Dedifferentiated amniotic fluid mesenchymal stem cell (primary cell): ENCODE measurements at regions not wholly inside any gene's neighbourhood (a gene's known extent, or its start where the extent isn't known, plus 50 kb on each side); places are given as distances from the start of the nearest gene placed in this dataset.

Source experiments
- DNase-seq: peaks from one replicate; pipeline ENCODE4 v3.0.0-alpha.2; 2016; ENCODE audit errors: extremely low spot score

DNA sequence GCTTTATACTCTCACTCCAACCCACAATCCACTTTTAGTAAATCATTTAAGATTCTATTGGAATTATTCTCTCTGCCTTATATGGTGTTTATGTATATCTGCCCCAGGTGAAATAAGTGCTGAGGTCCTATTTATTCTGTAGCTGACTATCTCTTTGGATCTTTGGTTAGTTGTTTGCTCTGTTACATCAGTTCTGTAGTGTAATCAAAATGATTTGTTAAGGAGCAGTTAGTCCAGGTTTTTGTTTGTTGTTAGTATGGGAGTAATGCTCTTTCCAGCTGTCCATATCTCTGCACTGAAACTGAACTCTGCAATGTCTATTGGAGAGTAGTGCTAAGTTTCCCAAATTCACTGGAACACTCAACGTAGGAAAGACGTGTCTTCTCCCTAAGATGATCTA, 615.8 kb downstream of the SNAPC1 start:
- no peak for DNase-seq

DNA sequence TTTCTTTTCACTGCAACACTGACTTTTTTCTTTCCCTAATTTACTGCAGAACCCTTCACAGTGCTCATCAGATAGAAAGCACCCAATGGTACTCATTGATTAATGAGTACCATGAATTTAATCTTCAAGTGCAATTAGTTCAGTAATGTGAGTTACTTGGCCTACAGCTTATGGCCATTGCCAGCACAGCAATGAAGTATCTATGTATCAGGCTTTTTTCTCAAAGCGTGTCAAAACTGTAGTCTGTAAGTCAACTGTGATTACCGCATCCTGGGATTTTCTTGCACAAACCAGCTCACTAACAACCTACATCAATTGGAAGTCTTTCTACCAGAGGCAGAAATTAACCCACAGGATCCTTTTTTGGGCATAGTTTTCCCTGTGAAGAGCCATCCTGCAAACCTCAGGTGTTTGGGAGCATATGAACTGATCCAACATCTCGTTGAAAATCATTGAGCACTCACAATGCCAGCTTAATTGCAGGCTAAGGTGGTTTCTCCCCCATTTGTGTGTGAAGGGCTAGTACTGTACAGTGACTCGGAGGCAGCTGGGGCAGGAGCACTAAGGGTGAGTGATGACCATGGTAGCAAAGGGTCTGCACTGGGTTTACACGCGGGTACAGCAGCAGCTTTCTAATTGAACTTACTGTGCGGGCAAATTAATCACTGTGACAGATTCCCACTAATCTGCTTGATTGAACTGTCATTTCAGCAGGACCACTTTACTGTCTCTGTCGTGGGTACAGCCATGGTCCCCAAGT, 619.3 kb downstream of the SNAPC1 start:
- no peak for DNase-seq

DNA sequence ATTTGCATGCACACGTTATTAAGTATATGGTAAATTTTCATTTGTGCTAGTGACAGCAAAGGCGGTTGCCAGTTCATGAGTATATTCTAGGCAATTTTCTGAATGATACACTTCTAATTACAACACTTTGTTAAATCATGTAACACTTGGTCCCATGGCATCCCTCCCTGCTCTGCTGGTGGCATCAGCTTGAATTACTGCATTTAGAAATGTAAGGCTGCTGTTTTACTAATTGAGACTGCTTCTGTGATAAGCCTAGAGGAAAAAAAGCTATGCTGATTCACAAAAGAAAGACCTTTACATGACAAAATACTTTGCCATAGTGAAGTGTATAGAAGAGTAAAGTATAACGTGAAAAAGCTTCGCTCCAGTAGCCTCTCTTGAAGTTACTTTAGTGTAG, 636.1 kb downstream of the KCNH5 start:
- no peak for DNase-seq

DNA sequence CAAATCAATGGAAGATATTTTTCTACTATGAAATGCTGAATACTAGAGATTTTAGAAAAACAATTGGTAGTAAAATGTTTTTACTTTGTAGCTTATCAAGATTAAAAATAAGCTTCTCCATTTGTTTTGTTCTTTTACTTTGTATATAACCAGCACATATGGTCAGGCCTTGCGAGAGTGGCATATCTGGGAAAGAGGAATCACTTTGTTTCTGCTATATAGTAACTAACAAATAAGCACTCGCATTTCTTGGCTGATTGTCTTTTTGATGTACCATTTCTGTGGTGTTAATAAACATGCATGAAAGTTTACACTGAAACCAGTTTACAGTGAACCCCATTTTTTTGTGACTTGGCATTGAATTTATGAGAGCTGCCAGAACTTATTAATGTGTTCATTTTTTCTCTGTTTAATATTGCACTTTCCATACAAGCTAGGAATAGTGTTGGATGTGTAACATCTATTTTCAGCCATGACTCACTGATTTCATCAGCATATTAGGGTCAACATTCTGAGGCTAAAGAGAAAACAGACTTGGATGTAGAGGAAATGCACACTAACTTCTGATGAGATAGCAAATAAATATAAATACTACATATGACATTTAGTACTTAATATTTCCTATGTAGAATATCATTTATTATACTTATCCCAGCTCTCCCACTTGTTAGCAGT, 635.5 kb downstream of the KCNH5 start:
- DNase-seq = peak; percentile 76

DNA sequence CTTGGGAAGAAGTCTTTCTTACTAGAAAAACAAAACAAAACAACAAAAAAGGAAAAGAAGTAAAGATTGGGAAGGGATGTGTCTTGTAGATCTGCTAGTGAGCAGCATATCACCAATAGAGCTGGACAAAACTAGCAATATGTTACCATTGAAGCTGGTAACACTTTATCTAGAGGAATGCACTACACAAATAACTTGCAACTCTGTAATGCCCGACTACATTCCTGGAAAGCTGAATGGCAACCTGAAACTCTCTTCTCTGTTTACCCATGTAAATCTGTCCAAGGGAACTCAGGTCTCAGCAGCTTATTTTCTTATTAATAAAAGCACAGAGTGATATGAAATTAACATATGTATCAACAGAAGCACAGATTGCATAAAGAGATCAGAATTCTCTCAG, 624.4 kb downstream of the KCNH5 start:
- DNase-seq = no peak

DNA sequence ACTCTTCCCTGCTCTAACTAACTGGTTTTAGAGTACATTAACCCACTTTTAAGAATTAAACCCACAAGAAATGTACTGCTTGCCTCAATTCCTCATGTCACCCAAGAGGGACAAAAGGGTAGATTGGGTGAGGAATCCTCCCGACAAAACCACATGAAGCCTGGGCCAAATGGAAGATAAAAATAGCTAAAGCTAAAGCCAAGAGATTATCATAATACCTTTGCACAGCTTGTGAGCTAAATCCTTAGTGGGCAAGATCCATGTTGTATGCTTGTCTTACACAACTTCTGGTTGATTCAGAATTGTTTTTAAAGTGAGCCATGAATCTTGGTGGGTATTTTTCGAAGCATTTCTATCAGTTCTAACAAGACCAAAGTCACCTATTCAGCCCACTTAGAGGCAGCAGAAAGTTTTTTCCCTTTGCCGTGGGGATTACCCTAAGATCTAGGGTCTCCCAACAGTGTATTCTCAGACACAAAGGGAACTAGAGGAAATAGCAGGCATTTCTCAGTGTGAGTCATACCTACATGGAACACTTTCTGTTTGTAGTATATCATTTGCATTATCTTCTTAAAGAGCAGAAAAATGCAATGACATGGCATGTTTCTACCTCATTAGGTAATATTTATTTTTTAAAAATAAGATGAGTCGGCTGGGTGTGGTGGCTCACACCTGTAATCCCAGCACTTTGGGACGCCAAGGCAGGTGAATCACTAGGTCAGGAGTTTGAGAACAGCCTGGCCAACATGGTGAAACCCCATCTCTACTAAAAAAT, 616.6 kb downstream of the KCNH5 start:
- no peak for DNase-seq

DNA sequence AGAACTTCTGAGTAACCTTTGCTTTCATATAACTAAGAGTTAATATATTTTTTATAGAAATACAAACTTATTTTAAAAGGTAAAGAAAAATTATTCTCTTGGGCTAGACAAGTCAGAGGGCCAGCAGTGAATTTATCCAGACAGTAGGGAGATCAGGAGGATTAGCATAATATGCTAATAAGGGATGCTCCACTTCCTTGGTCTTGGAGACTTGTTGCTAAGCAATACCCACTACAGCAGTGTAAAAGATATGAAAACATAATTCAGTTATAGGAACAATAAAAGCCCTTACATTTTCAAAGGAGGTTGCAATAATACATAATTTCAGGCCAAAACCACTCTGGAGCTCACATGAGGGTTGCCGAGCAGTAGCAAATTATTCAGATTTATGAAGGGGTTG, 615.6 kb downstream of the KCNH5 start:
- no peak for DNase-seq

DNA sequence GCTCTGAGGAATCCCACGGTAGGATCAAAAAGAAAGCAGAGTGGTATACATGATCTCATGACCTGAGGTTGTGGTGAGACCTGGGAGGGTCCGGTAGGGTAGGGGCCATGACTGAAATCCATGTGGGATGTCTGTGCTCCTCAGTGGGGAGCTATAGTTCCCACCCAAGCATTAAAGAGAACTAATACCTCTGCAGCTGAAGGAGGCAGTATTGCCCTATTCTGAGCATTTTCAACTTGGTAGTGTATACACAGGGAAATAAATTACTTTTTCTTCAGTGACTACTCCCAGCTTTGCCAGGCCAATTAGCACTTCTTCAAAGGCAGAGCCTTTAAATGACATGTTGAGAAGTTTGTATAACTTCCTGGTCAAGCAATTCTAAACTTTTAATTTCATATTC, 613.8 kb downstream of the KCNH5 start:
- no peak for DNase-seq

DNA sequence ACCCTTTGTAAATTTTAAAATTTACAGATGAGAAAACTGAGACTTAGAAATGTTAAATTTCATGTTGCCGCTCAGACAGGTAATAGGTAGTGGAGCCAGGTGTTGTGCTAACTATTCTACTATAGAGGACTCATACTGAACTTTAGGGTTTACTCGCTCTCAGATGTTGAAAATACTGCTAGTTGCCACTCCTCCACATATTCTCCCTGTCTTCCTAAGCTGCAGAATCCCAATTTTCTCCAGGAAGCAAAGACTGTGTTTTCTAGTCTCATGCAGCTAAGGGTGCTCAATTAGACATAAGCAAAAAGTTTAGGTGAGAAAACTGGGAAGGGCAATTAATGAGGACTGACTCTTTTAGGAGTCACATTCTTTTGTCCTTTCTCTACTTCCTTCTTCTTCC, 612.3 kb downstream of the KCNH5 start:
- no peak for DNase-seq

DNA sequence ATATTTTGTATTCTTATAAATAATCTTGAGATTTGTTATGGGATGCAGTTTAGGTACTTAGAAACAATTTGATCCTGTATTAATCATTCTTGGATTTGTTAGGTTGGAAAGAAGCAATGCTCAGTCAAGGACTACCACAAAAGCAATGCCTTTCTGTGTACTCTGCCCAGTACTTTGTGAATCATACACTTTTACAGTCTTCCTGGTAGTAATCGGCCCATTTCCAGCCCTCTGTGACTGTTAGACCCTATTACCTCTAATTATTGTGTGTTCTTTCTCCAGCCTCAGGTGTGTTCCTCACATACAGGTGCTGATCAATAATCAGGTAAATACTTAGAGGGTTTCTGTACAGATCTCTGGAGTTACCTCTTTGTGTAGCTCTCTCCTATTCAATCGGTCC, 609.0 kb downstream of the KCNH5 start:
- no peak for DNase-seq

DNA sequence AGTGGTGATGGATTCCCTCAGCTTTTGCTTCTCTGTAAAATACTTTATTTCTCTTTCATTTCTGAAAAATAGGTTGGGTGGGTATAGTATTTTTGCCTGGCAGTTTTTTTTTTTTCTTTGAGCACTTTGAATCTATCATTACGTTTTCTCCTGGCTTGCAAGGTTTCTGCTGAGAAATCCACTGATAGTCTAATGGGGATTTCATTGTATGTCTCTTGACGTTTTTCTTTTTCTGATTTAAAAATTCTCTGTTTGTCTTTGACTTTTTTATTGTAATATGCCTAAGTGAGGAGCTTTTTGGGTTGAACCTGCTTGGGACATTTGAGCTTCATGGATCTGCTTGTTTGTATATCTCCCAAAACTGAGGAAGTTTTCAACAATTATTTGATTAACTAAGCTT, 606.0 kb downstream of the KCNH5 start:
- no peak for DNase-seq

DNA sequence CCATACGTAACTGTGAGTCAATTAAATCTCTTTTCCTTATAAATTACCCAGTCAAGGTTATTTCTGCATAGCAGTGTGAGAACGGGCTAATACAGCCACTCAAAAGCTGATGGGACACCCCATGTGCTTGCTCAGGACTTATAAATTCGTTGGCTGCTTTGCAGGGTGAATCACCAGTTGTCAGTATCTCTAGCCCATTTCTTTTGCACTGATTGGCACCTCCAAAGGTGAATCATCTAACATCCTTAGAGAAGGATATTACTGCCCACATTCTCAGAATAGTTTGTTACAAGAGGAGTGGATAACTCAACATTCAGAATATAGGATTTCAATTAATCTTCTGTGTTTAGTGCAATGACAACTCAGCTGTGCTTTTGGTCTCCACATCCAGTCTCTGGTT, 601.5 kb downstream of the KCNH5 start:
- peak; percentile 31 for DNase-seq

DNA sequence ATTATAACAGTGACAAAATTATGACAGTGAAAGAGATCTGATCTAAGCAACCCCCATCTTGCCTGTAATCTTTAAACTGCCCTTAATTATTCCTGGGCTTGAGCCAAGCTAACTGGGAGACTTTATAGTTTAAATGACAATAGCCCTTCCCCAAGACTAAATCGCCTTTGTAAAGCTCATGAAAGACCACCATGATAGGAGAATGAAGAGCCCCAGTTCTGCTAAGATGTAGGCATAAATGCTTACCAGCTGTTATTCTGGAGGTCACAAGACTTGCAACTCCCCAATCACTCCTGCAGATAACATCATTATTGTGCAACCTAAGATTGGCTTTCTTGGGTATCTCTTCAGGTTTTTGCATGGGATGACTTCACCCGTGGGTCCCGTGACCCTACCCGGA, 599.7 kb downstream of the KCNH5 start:
- no peak for DNase-seq

DNA sequence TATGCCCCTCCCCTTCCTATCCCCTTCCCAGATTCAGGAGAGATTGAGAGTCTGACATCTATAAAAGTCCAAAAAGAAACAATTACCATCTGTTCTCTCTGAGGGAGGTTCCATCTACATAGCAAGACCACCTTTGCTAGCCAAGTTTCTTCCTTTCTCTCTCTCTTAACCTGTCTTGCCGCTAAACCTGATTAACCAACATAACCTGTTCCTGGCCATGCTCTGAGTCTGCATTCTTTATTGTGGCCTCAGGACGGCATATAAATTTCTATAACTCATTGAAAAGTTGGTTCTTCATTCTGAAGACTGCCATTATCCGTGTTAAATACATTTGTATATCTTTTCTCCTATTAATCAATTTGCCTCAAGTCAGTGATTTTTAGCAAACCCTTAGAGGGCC, 594.0 kb downstream of the KCNH5 start:
- no peak for DNase-seq

DNA sequence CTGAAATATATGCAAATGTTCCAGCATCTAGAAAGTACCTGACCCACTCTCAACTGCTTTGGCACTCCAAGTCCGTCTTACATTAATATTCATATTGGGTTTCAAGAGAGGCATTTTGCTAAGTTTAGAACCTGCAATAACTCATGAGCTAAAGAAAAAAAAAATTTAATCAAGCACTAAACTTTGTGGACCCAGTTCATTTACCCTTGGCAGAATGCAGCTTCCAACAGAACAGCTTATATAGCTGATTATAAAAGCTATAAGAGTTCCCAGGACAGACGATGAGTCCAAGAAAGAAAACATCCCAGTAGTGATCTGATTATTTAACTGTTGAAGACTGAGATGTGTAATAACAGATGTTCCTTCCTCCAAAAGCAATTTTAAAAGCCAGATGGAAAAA, 592.0 kb downstream of the KCNH5 start:
- no peak for DNase-seq

DNA sequence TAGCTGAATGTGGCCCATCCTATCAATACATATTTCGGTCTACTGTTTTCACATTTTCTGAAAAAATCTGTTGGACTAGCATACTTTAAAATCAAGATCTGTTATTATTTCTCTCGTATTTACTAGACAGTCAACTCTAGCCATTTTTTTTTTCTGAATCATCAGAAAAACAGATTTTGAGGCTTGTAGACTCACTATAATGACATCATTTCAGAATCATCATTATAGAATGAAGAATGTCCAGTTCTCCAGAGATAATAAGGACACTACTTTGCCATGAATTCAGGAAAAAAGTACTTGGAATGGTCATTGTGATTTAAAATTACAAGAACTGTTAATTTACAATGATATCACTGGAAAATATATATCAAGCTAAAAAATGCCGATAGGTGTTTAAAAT, 589.8 kb downstream of the KCNH5 start:
- no peak for DNase-seq

DNA sequence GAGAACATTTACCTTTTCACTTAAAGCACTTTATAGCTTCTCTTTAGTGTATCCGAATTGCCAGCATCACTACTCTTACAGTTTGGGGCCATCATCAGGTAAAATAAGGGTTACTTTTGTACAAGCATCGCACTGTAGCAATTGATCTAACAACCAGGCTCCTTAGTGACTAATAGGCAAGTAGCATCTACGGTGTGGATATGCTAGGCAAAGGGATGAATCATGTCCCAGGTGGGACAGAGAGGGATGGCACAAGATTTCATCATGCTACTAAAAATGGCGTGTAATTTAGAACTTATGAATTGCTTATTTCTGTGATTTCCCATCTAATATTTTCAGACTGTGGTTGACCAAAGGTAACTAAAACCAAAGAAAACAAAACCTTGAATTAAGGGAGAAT, 582.3 kb downstream of the KCNH5 start:
- DNase-seq = no peak

DNA sequence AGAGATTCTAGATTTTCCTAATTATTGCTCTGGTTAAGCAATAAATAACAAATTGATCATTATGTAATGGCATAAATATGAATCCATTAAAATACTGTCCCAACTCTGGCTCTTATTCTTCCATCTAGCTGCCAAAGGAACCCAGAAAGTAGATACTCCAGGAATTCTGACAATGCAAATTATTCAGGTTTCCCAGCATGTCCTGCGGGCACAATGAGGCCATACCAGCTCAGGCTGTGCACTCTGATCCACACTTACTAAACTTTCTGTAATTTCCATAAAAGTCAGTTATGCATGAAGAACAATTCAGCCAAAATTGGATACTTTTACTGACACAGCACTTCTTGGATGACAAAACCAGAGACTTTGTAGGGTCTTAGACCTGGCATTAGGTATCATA, 576.3 kb downstream of the KCNH5 start:
- no peak for DNase-seq

DNA sequence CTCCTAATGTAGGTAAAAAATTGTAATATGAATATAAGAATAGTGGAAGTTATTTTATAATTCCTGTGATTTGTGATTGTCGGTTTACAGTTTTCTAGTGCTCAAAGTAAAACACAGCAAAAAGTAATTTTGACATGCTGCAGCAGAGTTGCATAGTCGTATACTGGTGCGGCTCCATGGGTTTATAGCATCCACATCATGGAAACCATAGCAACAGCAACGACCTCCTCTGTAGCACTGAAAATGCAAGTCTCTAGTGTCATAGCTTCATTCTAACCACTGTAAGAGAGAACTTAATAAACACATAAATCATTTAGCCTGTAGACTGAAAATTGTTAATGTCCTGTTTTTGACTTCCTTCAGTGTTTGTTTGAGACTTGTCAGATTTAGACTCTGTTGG, 574.3 kb downstream of the KCNH5 start:
- no peak for DNase-seq

DNA sequence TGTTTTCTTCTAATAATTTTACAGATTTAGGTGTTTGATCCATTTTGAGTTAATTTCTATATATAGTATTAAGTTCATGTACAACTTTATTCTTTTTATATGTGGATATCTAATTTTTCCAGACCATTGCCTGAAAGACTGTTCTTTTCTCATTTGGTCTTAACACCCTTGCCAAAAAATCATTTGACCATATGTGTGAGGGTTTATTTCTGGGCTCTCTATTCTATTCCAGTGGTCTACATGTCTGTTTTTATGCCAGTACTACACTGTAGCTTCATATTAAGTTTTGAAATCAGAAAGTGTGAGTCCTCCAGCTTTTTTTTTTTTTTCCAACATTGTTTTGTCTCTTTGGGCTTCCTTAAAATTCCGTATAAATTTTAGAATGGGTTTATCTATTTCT, 554.1 kb downstream of the KCNH5 start:
- DNase-seq = no peak

DNA sequence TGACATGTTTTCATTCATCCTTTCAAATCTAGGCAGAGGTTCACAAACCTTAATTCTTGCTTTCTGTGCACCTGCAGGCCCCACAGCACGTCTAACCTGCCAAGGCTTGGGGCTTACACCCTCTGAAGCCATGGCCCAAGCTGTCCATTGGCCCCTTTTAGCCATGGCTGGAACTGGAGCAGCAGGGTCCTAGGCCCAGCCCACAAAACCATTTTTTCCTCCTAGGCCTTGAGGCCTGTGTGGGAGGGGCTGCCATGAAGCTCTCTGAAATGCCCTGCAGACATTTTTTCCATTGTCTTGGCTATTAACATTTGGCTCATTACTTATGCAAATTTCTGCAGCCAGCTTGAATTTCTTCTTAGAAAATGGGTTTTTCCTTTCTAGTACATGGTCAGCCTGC, 547.5 kb downstream of the KCNH5 start:
- DNase-seq = no peak

DNA sequence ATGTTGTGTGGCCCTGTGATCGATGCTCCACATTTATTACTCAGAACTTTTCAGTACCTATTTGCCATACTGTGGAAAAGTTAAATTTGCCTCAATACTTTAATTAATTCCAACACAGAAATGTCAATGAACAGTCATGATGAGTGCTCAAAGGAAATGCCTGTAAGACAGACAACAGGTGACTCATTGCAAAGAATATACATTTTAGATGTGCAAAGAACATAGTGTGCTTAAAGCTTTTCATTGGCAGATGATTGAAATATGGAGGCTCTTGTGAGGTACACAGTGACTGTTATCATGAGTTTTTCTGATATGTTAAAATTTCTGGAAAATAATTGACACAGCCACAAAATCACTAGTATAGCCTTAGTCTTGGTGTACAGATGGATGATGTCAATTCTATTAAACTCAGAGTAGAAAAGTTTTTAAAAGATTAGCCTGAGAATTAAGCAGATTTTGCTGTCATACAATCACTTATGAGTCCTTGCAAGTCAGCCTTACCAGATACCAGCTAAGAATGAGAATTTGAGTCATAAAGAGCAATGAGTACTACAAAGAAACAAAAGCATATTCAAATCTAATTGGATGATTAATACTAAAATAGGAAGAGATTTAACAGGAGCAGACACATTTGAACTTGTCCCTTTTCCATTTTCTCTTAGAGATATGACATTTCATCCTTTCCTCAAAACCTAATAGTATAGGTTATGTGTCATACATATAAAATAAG, 544.1 kb downstream of the KCNH5 start:
- DNase-seq = no peak
